ENCODE measurements at regions not wholly inside any gene's neighbourhood (a gene's known extent, or its start where the extent isn't known, plus 50 kb on each side); places are given as distances from the start of the nearest gene placed in this dataset.

DNA sequence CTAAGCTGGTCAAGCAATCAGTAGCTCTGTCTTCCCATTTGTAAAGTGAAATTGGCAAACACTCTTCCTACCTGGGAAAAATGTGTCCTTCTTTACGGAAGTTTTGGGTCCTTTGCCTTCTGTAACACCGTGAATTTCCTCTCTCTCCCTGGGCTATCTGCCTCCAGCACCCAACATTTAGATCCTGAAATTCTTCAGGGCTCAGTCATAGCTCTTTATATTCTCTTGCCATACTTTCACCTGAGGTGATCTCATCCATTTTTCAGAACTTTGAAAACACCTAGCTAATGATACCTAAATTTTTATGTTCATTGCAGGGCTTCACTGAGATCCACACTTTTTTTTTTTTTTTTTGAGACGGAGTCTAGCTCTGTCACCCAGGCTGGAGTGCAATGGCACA is 1042.2 kb downstream of the DIAPH3 start:
- no peaks in the 10 kb centered on the region for H3K27me3 ChIP-seq
- no peaks in the 10 kb centered on the region for H3K9me3 ChIP-seq
- H3K4me1 ChIP-seq (ENCODE audit: insufficient read depth): no peaks in the 10 kb centered on the region
- 92 to 94% (median 92%) methylated on average over 3 of the region's 3 CpGs for whole genome bisulfite sequencing, 3 donors
- H3K4me3 ChIP-seq: no peak overlapping the region
- intact Hi-C loops (cut with DNase I): no loop called here
- H3K27ac ChIP-seq: no peak overlapping the region
- H3K36me3 ChIP-seq: no peaks in the 10 kb centered on the region
- DNase-seq: no peak
- TF ChIP-seq, protein P1, sequence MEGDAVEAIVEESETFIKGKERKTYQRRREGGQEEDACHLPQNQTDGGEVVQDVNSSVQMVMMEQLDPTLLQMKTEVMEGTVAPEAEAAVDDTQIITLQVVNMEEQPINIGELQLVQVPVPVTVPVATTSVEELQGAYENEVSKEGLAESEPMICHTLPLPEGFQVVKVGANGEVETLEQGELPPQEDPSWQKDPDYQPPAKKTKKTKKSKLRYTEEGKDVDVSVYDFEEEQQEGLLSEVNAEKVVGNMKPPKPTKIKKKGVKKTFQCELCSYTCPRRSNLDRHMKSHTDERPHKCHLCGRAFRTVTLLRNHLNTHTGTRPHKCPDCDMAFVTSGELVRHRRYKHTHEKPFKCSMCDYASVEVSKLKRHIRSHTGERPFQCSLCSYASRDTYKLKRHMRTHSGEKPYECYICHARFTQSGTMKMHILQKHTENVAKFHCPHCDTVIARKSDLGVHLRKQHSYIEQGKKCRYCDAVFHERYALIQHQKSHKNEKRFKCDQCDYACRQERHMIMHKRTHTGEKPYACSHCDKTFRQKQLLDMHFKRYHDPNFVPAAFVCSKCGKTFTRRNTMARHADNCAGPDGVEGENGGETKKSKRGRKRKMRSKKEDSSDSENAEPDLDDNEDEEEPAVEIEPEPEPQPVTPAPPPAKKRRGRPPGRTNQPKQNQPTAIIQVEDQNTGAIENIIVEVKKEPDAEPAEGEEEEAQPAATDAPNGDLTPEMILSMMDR (IDR thresholded peaks at IDR 0.05): no peak
- no peak for TF ChIP-seq EP300 (IDR thresholded peaks at IDR 0.05)
- no peak for TF ChIP-seq POLR2A (IDR thresholded peaks at IDR 0.05)

DNA sequence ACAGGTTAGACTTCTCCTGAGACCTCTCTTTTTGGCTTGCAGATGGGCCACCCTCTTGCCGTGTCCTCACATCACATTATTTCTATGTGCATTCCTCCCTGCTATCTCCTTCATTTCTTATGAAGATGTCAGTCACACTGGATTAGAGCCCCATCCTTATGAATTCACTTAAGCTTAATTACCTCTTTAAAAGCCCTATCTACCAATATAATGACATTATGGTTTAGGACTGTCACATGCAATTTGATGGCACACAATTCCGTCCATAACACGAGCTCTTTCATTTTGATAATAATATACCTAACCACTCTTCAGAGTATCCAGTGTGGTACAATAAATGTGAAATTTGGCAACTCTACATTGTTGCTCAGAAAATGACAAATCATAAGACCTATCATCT is 1037.3 kb downstream of the DIAPH3 start:
- 87 to 95% (median 89%) methylated on average over 3 of the region's 3 CpGs for WGBS, 3 donors
- H3K36me3 ChIP-seq: no peaks in the 10 kb centered on the region

DNA sequence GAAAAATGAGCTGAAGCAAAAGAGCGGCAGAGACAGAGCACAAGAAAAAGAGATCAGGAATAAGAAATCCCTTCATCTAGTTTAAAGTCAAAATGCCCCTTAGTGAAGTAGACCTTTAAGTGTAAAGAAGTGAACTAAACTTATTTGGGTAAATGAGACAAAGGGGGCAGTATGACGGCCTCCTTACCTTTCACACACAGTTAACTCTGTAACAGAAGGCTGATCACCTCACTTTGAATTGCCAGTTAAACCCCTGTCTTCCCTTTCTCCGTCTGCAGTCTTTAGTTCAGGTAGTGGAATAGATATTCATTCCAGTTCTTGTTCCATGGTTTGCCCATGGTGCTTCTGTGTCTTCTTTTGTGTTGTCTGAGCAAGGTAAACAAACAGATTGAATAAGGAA is 1029.8 kb downstream of the DIAPH3 start:
- Histone ChIP-seq H3K4me3 (no peak overlapping the region), H3K36me3 (no peaks in the 10 kb centered on the region), H3K27me3 (no peaks in the 10 kb centered on the region), H3K9me3 (no peaks in the 10 kb centered on the region), H3K4me1 (ENCODE audit: insufficient read depth) (no peaks in the 10 kb centered on the region), H3K27ac (no peak overlapping the region)
- intact Hi-C loops (cut with DNase I): no loop called here
- no peak for DNase-seq
- 73 to 80% (median 76%) methylated on average over 3 of the region's 3 CpGs for WGBS, 3 donors
- TF ChIP-seq EP300 (IDR thresholded peaks at IDR 0.05): no peak
- TF ChIP-seq, protein P1 (IDR thresholded peaks at IDR 0.05): no peak
- TF ChIP-seq POLR2A (IDR thresholded peaks at IDR 0.05): no peak

More for the DNA sequence above, 1037.3 kb downstream of the DIAPH3 start:
- Histone ChIP-seq H3K27ac (no peak overlapping the region), H3K4me1 (ENCODE audit: insufficient read depth) (no peaks in the 10 kb centered on the region), H3K27me3 (no peaks in the 10 kb centered on the region), H3K9me3 (no peaks in the 10 kb centered on the region), H3K4me3 (no peak overlapping the region)
- no peak for DNase-seq
- no peak for TF ChIP-seq POLR2A (IDR thresholded peaks at IDR 0.05)
- no peak for TF ChIP-seq EP300 (IDR thresholded peaks at IDR 0.05)
- TF ChIP-seq, protein P1 (IDR thresholded peaks at IDR 0.05): no peak
- intact Hi-C loops (cut with DNase I): no loop called here

DNA sequence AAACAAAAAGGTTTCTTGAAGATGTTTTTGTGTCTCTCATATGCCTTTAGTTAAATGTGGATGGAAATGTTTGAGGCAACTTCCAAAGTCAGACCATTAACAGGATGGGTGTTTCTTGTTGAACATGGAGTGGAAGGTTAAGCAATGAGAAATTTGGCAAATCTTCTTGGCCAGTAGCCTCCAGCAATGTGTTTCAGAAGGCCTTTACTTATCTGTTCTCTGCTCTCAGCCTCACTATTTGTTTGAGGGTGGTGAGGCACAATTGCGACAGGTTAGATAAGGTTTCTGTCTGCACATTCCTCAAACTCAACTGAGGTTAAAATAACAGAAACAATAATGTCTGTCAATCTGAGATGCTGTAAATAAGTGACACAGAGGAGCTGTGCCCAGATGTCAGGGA is 1019.0 kb downstream of the DIAPH3 start:
- 18 to 41% (median 26%) methylated on average over 1 of the region's 1 CpG for whole genome bisulfite sequencing, 3 donors
- DNase-seq: no peak
- Histone ChIP-seq H3K27me3 (no peaks in the 10 kb centered on the region), H3K36me3 (no peaks in the 10 kb centered on the region), H3K27ac (no peak overlapping the region), H3K9me3 (no peaks in the 10 kb centered on the region), H3K4me3 (no peak overlapping the region), H3K4me1 (ENCODE audit: insufficient read depth) (no peaks in the 10 kb centered on the region)
- intact Hi-C loops (cut with DNase I): no loop called here
- TF ChIP-seq EP300 (IDR thresholded peaks at IDR 0.05) (no peak), POLR2A (IDR thresholded peaks at IDR 0.05) (no peak)
- TF ChIP-seq, protein P1 (IDR thresholded peaks at IDR 0.05): no peak

DNA sequence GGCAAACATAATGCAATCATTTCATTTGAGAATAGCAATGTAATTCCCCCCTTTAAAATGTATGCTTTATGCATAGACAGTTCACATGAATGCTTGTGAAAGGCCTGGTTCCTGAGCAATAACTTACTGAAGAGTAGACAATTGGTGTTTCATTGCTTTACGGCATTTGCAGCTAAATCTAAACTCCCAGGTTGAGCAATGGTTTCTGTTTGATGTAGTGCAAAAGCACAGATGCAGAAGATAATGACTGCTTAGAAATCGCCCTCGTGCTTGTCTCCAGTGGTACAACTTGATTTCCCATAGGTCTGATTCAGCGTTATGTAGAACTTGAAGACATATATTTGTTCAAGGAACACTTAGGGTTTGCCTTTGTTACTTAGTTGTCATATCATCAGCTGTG is 1018.3 kb downstream of the DIAPH3 start:
- 90 to 96% (median 91%) methylated on average over 4 of the region's 4 CpGs for WGBS, 3 donors
- H3K27me3 ChIP-seq: no peaks in the 10 kb centered on the region

More for the DNA sequence above, 1018.3 kb downstream of the DIAPH3 start:
- Histone ChIP-seq H3K9me3 (no peaks in the 10 kb centered on the region), H3K4me1 (ENCODE audit: insufficient read depth) (no peaks in the 10 kb centered on the region), H3K4me3 (no peak overlapping the region), H3K36me3 (no peaks in the 10 kb centered on the region), H3K27ac (no peak overlapping the region)
- DNase-seq: no peak
- intact Hi-C loops (cut with DNase I): no loop called here
- no peak for TF ChIP-seq POLR2A (IDR thresholded peaks at IDR 0.05)
- no peak for TF ChIP-seq EP300 (IDR thresholded peaks at IDR 0.05)
- TF ChIP-seq, protein P1 (IDR thresholded peaks at IDR 0.05): no peak
